K562 (cell line): ENCODE measurements at regions not wholly inside any gene's neighbourhood (a gene's known extent, or its start where the extent isn't known, plus 50 kb on each side); places are given as distances from the start of the nearest gene placed in this dataset.

ENCODE experiments used
- BHLHE40 ChIP-seq: IDR thresholded peaks from 2 replicates; pipeline ENCODE4 v1.6.1; 2011; ENCODE audit warnings: low read length, improper control_type of control experiment
- HDAC1 ChIP-seq, 2 experiments: fragments of 450-650 bp; IDR thresholded peaks; 2 replicates each; pipeline ENCODE4 v1.6.1; 2016 to 2017; ENCODE audit warnings: inconsistent platforms in 1 of 2, mild to moderate bottlenecking in 1 of 2, moderate library complexity in 1 of 2

DNA sequence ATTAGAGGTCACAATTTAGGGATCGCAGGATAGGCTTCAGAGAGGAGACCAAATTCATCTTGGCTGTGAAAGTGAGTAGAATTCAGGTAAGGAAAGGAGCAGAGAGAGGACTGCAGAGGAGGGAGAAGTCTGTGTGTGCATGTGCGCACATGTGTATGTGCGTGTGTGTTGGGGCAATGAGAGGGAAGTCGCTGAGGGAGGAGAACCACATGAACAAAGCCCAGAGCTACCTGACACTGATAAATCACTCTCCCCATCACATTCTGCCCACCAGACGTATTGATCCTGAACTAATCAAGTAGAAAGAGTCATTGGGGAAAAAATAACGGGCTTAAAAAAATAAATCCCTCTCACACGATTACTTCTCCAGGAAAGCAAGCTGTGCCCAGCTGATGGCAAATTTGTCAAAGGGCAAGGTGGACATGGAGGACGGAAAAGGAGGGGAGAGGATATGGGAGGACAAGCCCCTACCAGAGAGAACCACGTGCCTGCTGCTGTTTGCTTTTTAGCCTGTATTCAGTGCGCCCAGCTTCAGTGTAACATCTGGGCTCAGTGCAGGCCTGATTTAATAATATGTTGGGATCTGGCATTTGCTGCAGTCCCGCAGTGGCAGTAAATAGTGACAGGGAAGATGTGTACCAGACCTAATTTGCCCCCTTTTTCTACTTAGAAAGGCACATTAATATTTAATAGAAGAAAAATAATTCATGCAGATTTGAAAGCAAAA, 307.5 kb downstream of the C1D start:
- no peak for TF ChIP-seq BHLHE40
- no peak for TF ChIP-seq HDAC1 (IDR thresholded peaks at IDR 0.05)
